GM12864 (cell line): ENCODE measurements at regions not wholly inside any gene's neighbourhood (a gene's known extent, or its start where the extent isn't known, plus 50 kb on each side); places are given as distances from the start of the nearest gene placed in this dataset.

Source experiments
- DNase-seq: peaks from one replicate; pipeline ENCODE4 v3.0.0-alpha.2; 2011; ENCODE audit warnings: low read depth
- H3K4me3 ChIP-seq: 2 replicates; pipeline ENCODE4 v1.5.1; 2011; ENCODE audit warnings: mild to moderate bottlenecking, low read depth, low read length, control low read depth
- TF ChIP-seq, protein P1 (sequence below): IDR thresholded peaks from 2 replicates; pipeline ENCODE4 v1.5.1; 2011; ENCODE audit warnings: low read depth, mild to moderate bottlenecking, moderate library complexity, low read length, control low read depth, inconsistent platforms; ENCODE audit errors: missing control alignments

GRCh38 chr14:49999146-49999761 lies 106.4 kb downstream of the ARF6 start:
- no peak overlapping the region; the same call in 1 of the 2 replicates for H3K4me3 ChIP-seq
- peak; percentile 78 for DNase-seq
- TF ChIP-seq, protein P1, sequence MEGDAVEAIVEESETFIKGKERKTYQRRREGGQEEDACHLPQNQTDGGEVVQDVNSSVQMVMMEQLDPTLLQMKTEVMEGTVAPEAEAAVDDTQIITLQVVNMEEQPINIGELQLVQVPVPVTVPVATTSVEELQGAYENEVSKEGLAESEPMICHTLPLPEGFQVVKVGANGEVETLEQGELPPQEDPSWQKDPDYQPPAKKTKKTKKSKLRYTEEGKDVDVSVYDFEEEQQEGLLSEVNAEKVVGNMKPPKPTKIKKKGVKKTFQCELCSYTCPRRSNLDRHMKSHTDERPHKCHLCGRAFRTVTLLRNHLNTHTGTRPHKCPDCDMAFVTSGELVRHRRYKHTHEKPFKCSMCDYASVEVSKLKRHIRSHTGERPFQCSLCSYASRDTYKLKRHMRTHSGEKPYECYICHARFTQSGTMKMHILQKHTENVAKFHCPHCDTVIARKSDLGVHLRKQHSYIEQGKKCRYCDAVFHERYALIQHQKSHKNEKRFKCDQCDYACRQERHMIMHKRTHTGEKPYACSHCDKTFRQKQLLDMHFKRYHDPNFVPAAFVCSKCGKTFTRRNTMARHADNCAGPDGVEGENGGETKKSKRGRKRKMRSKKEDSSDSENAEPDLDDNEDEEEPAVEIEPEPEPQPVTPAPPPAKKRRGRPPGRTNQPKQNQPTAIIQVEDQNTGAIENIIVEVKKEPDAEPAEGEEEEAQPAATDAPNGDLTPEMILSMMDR = no peak

GRCh38 chr14:49999826-50000379 lies 107.0 kb downstream of the ARF6 start:
- TF ChIP-seq, protein P1 = no peak
- no peak for DNase-seq
- H3K4me3 ChIP-seq = peak overlapping the region; percentile 40; the same call in 1 of the 2 replicates

GRCh38 chr14:50000380-50001150 lies 107.7 kb downstream of the ARF6 start:
- TF ChIP-seq, protein P1 = no peak
- peak; percentile 81 for DNase-seq
- H3K4me3 ChIP-seq = peak overlapping the region; percentile 40

- peak; percentile 55 for DNase-seq
- TF ChIP-seq, protein P1 = no peak
- H3K4me3 ChIP-seq = peak overlapping the region; percentile 55
These were observed 108.5 kb downstream of the ARF6 start for GRCh38 chr14:50001151-50001998.

GRCh38 chr14:50001999-50002925 lies 109.4 kb downstream of the ARF6 start:
- peak overlapping the region; percentile 55 for H3K4me3 ChIP-seq
- peak; percentile 82 for DNase-seq
- TF ChIP-seq, protein P1 = no peak

DNA sequence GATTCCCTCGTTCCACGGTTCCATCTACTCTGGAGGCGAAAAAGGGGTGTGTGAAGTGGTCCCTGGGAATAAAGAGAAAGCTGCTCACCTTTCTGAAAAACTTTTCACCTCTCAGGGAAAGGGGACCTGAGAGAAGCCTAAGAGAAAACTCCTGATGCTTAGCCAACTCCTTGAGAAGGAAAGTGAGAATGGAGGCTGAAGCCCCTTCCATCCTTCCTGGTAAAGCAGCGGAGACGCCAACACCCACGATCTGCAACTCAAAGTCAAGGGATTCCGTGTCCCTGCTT lies 110.0 kb downstream of the ARF6 start:
- TF ChIP-seq, protein P1 = no peak
- DNase-seq = no peak
- peak overlapping the region; percentile 55 for H3K4me3 ChIP-seq
